COR-L47 (cell line): ENCODE measurements at regions not wholly inside any gene's neighbourhood (a gene's known extent, or its start where the extent isn't known, plus 50 kb on each side); places are given as distances from the start of the nearest gene placed in this dataset.
"Not testable (repeated sequence)": the region's sequence is repeated elsewhere in the genome, so short reads cannot be mapped to it uniquely, and the experiment has no call there.

ENCODE experiments used
- DNase-seq: peaks from one replicate; lab custom pipeline; 2025; lab: John Stamatoyannopoulos, UW

DNA sequence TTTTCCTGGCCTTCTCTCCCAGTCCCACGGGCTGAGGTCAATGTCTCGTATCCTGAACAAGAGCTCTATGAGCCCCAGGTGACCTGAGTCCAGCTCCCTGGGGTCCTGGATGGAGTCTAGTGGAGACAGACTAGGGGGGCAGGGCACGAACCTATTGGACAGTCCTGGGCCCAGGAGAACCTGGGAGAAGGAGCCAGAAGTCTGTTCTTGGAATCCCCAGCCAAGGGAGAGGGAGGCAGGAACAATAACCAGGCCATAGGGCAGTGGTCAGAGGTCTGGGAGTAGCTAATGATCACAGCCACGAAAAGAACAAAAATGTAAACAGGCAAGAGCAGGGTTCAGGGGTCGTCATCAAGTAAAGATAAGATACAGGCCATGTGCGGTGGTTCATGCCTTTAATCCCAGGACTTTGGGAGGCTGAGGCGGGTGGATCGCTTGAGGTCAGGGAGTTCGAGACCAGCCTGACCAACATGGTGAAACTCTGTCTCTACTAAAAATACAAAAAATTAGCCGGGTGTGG is 60.8 kb downstream of the COPRS start:
- DNase-seq, result no peak

- DNase-seq, result not testable (repeated sequence)
These were observed 63.1 kb downstream of the COPRS start for GRCh38 chr17:31795941-31796340.

- DNase-seq, result no peak
These were observed 64.9 kb downstream of the COPRS start for GRCh38 chr17:31794111-31794510.

GRCh38 chr17:31793634-31794033 is 65.4 kb downstream of the COPRS start:
- DNase-seq, result not testable (repeated sequence)

DNA sequence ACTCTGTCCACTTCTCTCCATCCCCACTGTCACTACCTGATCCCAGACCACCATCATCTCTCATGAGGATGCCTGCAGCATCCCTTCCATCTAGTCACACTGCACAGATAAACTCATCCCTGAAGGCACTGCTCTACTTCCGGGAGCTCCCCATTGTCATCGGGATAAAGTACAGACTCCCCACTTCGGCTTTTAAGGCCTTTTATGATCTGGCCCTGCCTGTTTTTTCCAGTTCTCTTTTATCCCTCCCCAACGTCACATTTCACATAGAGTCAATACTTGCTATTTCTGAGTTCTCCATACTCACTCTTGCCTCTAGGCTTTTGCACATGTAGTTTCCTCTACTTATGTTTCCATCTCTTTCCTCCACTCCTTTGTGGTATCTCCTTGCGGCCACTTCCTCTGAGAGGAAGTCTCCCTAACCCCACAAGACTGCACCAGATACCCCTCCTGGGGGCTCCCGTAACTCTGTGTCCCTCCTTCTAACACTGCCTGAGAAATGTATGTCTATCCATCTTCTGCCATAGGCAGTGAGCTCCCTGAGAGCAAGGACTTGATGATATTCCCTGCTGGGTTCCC is 66.9 kb downstream of the COPRS start:
- DNase-seq, result no peak

DNA sequence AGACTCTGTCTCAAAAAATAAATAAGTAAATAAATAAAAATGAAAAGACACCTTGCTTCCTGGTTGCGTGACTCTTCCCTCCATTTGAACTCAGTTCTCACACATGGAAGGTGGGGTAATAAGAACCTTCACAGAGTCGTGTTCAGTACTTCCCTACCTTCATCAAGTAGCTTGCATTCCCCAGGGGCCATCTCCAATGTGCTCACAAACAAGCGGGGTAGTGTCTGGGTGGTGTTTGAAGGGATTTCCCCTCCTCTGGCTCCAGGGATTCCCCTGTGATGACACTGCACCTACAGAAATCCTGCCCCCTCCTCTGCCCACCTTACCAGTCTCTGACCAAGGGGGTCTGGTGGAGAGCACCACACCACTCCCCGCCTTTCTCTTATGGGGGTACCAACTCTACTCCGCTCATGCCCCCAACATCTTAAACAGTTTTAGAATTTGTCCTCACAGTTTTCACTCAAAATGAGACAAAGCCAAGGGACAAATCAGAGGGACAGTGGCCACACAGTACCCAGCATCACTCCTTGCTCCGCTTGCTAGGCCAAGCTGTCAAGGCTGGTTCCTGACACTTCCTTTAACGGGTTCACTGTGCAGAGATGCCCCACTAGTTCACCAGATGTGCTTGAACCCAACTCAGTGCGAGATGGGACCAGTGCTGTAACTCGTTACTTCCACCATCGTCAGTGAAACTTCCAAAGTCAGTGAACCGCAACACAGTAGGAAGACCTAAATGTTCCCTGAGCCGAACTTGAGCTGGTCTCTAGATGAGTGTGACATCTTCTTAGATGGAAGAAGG is 69.1 kb downstream of the COPRS start:
- DNase-seq, result no peak

- DNase-seq, result no peak
These were observed 70.1 kb downstream of the COPRS start for GRCh38 chr17:31788956-31789355.

GRCh38 chr17:31788571-31788946 is 70.5 kb downstream of the COPRS start:
- no peak for DNase-seq

GRCh38 chr17:31787857-31788570 is 71.0 kb downstream of the COPRS start:
- DNase-seq, result no peak

GRCh38 chr17:31786796-31787481 is 72.1 kb downstream of the COPRS start:
- no peak for DNase-seq

GRCh38 chr17:31780483-31780882 is 78.6 kb downstream of the COPRS start:
- no peak for DNase-seq

- DNase-seq, result no peak
These were observed 80.5 kb downstream of the COPRS start for GRCh38 chr17:31778523-31778922.

DNA sequence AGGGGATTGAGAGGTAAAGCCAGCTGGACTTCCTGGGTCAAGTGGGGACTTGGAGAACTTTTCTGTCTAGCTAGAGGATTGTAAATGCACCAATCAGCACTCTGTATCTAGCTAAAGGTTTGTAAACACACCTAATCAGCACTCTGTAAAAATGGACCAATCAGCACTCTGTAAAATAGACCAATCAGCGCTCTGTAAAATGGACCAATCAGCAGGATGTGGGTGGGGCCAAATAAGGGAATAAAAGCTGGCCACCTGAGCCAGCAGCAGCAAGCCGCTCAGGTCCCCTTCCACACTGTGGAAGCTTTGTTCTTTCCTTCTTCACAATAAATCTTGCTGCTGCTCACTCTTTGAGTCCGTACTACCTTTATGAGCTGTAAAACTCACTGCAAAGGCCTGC is 87.7 kb downstream of the COPRS start:
- DNase-seq, result not testable (repeated sequence)

DNA sequence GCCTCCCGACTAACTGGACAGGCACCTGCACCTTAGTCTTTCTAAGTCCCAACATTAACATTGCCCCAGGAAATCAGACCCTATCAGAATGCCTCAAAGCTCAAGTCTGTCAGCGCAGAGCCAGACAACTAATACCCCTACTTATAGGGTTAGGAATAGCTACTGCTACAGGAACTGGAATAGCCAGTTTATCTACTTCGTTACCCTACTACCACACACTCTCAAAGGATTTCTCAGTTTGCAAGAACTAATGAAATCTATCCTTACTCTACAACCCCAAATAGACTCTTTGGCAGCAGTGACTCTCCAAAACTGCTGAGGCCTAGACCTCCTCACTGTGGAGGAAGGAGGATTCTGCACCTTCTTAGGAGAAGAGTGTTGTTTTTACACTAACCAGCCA is 88.5 kb downstream of the COPRS start:
- not testable (repeated sequence) for DNase-seq

- DNase-seq, result not testable (repeated sequence)
These were observed 97.1 kb downstream of the COPRS start for GRCh38 chr17:31761836-31762510.

DNA sequence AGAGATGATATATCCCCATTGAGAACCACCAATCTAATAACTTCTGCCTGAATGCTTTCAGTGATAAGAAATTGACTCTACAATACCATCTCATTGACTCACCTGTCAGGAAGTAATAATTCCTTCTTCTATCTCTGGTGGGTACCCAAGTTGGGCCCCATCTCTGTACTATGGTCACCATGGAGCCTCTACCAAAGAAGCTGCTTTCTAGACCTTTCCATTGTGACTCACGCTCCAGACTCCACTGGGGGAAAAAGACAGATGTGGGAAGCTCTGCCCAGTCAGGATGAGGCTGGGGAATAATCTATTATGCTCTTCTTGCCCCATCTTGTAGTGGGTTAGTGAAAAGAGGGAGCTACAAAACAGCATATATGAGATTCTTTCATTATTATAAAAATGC is 100.4 kb downstream of the COPRS start:
- DNase-seq, result no peak

- no peak for DNase-seq
These were observed 101.9 kb downstream of the COPRS start for GRCh38 chr17:31757097-31757496.

DNA sequence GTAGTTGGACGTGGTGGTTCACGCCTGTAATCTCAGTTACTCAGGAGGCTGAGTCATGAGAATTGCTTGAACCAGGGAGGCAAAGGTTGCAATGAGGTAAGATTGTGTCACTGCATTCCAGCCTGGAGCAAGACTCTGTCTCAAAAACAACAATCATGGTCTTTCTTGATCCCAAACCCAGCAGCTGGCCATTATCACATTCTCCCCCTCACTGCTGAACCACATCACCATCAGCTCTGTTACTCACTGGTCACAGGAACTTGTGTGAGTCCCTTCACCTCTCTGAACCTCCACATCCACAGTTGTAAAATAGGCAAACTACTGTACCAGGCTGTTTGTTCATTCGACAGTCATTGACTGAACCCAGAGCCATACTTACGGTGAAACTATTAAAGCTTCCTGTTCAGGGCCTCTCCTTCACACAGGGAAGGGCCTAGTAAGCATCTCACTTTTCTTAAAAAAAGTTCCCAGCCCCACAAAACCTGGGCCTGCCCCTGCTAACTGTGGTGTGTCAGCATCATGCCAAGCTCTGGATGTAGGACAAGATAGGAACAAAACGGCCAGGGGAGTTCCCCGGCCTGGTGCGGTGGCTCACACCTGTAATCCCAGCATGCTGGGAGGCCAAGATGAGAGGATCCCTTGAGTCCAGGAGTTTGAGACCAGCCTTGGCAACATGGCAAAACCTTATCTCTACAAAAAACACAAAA is 104.7 kb downstream of the COPRS start:
- DNase-seq, result no peak

- no peak for DNase-seq
These were observed 106.0 kb downstream of the COPRS start for GRCh38 chr17:31753011-31753410.

- no peak for DNase-seq
These were observed 106.5 kb downstream of the COPRS start for GRCh38 chr17:31752584-31752983.

DNA sequence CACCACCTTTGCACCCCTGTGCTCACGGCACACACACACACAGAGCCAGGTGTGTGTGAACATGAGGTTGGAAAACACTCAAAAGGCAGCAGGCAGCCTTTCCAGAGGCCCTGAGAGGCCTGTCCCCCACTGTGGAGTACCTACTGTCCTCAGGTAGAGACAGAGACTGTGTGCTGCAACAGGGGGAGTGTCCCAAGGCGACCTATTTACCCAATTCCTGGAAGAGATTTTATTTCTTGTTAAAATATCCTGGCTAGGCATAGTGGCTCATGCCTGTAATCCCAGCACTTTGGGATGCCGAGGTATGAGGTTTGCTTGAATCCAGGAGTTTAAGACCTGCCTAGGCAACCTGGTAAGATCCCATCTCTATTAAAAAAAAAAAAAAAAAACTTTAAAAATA is 108.5 kb downstream of the COPRS start:
- DNase-seq, result no peak
